ENCODE measurements at regions not wholly inside any gene's neighbourhood (a gene's known extent, or its start where the extent isn't known, plus 50 kb on each side); places are given as distances from the start of the nearest gene placed in this dataset.

DNA sequence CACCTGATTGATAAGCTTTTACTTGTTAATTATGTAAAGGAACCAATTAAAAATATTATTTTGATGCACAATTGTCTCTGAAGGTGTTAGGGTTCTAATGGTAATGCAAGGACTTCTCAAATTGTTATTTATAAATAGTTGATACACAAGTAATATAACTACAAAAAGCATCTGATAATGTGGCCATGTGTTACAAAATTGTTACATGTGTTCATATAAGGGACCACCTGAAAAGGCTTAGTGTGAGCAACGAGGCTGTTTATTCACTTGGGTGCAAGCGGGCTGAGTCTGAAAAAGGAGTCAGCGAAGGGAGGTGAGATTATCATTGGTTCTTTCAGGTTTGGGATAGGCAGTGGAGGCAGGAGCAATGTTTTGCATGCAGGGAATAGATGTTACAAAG lies 421.9 kb upstream of the CADM2 start:
- TF ChIP-seq, protein P1, sequence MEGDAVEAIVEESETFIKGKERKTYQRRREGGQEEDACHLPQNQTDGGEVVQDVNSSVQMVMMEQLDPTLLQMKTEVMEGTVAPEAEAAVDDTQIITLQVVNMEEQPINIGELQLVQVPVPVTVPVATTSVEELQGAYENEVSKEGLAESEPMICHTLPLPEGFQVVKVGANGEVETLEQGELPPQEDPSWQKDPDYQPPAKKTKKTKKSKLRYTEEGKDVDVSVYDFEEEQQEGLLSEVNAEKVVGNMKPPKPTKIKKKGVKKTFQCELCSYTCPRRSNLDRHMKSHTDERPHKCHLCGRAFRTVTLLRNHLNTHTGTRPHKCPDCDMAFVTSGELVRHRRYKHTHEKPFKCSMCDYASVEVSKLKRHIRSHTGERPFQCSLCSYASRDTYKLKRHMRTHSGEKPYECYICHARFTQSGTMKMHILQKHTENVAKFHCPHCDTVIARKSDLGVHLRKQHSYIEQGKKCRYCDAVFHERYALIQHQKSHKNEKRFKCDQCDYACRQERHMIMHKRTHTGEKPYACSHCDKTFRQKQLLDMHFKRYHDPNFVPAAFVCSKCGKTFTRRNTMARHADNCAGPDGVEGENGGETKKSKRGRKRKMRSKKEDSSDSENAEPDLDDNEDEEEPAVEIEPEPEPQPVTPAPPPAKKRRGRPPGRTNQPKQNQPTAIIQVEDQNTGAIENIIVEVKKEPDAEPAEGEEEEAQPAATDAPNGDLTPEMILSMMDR (IDR thresholded peaks at IDR 0.05), result no peak
- no peak for TF ChIP-seq POLR2A (IDR thresholded peaks at IDR 0.05)

Data from uterus (tissue), 2 donors.